Cardiac muscle cell (in vitro differentiated cells and primary cell): ENCODE measurements at regions not wholly inside any gene's neighbourhood (a gene's known extent, or its start where the extent isn't known, plus 50 kb on each side); places are given as distances from the start of the nearest gene placed in this dataset.
A peak's percentile ranks its signal among the peaks of the same experiment; 100 is the strongest.

ENCODE experiments used
- DNase-seq, 2 donors: peaks; one replicate each; pipeline versions ENCODE4 v3.0.0 to v3.0.0-alpha.2; 2010 to 2017; ENCODE audit warnings: low read depth in 1 of 2, low spot score in 1 of 2
- H3K27ac ChIP-seq: fragments of 200-600 bp; sonication (generic); 2 replicates; pipeline ENCODE4 v1.5.1; 2016
- H3K27me3 ChIP-seq: fragments of 200-600 bp; sonication (generic); 2 replicates; pipeline ENCODE4 v1.6.0; 2016; ENCODE audit warnings: control low read depth
- H3K36me3 ChIP-seq: fragments of 200-600 bp; sonication (generic); 2 replicates; pipeline ENCODE4 v1.5.1; 2016; ENCODE audit warnings: control low read depth
- H3K4me1 ChIP-seq: fragments of 200-600 bp; sonication (generic); 2 replicates; pipeline ENCODE4 v1.8.1; 2017; ENCODE audit warnings: low read depth, mild to moderate bottlenecking, mixed run types
- H3K4me3 ChIP-seq: fragments of 200-600 bp; sonication (generic); 2 replicates; pipeline ENCODE4 v1.5.1; 2016; ENCODE audit warnings: mild to moderate bottlenecking
- H3K9me3 ChIP-seq: fragments of 200-600 bp; sonication (generic); 2 replicates; pipeline ENCODE4 v1.5.1; 2017; ENCODE audit warnings: low read depth, mild to moderate bottlenecking, control low read depth
- CTCF ChIP-seq: IDR thresholded peaks from 2 replicates; pipeline ENCODE4 v1.5.1; 2012; ENCODE audit warnings: low read depth, mild to moderate bottlenecking, low read length

- H3K4me3 ChIP-seq, result no peak overlapping the region
Observed at GRCh38 chr15:31208817-31209216, 107.3 kb upstream of the TRPM1 start.

GRCh38 chr15:31211353-31211752, 109.8 kb upstream of the TRPM1 start:
- TF ChIP-seq CTCF, result no peak
- Histone ChIP-seq H3K27me3 (no peaks in the 10 kb centered on the region), H3K9me3 (no peaks in the 10 kb centered on the region), H3K4me3 (no peak overlapping the region), H3K36me3 (no peaks in the 10 kb centered on the region), H3K4me1 (peaks cover 5% of the 10 kb centered on the region), H3K27ac (no peak overlapping the region)
- DNase-seq, result no peak

More at GRCh38 chr15:31208817-31209216, 107.3 kb upstream of the TRPM1 start:
- no peak for TF ChIP-seq CTCF
- Histone ChIP-seq H3K27ac (no peak overlapping the region), H3K36me3 (no peaks in the 10 kb centered on the region), H3K4me1 (peaks cover 5% of the 10 kb centered on the region), H3K27me3 (no peaks in the 10 kb centered on the region), H3K9me3 (no peaks in the 10 kb centered on the region)
- no peak for DNase-seq

- Histone ChIP-seq H3K27ac (no peak overlapping the region), H3K4me3 (no peak overlapping the region), H3K4me1 (peaks cover 5% of the 10 kb centered on the region), H3K36me3 (no peaks in the 10 kb centered on the region), H3K27me3 (no peaks in the 10 kb centered on the region), H3K9me3 (no peaks in the 10 kb centered on the region)
- DNase-seq, result peak in 1 of 2 donors; percentile 45
- no peak for TF ChIP-seq CTCF
Observed at GRCh38 chr15:31212326-31213080, 111.0 kb upstream of the TRPM1 start.

GRCh38 chr15:31214158-31214863, 112.3 kb upstream of the KLF13 start:
- Histone ChIP-seq H3K27ac (no peak overlapping the region), H3K36me3 (no peaks in the 10 kb centered on the region), H3K4me1 (peaks cover 5% of the 10 kb centered on the region), H3K9me3 (no peaks in the 10 kb centered on the region), H3K27me3 (no peaks in the 10 kb centered on the region), H3K4me3 (no peak overlapping the region)
- DNase-seq, result no peak
- no peak for TF ChIP-seq CTCF

GRCh38 chr15:31214864-31215489, 111.7 kb upstream of the KLF13 start:
- no peaks in the 10 kb centered on the region for H3K9me3 ChIP-seq
- no peak for TF ChIP-seq CTCF
- H3K27ac ChIP-seq, result no peak overlapping the region
- H3K4me1 ChIP-seq, result peaks cover 5% of the 10 kb centered on the region
- DNase-seq, result peak in 1 of 2 donors; percentile 82
- no peaks in the 10 kb centered on the region for H3K36me3 ChIP-seq
- no peaks in the 10 kb centered on the region for H3K27me3 ChIP-seq
- H3K4me3 ChIP-seq, result no peak overlapping the region
